Stimulated activated CD4-positive, alpha-beta T cell treated with anti-CD3 and anti-CD28 coated beads, Interleukin-12 subunit alpha, Interleukin-12 subunit beta, amount 100 ng/mL, for 24 hours (primary cell): ENCODE measurements at regions not wholly inside any gene's neighbourhood (a gene's known extent, or its start where the extent isn't known, plus 50 kb on each side); places are given as distances from the start of the nearest gene placed in this dataset.

Experiments used
- DNase-seq, 2 experiments: peaks; one replicate each; pipeline ENCODE4 v3.0.0-alpha.2; 2020; ENCODE audit warnings: low read depth in 2 of 2

GRCh38 chr22:47693606-47694005 is 931.2 kb downstream of the TBC1D22A start:
- no peak for DNase-seq

- DNase-seq = no peak
Measured at GRCh38 chr22:47692811-47693210, 930.4 kb downstream of the TBC1D22A start.

- DNase-seq = no peak
Measured at GRCh38 chr22:47691152-47691895, 928.9 kb downstream of the TBC1D22A start.

GRCh38 chr22:47690586-47690985 is 928.1 kb downstream of the TBC1D22A start:
- no peak for DNase-seq

- DNase-seq = no peak
Measured at GRCh38 chr22:47690166-47690565, 927.7 kb downstream of the TBC1D22A start.

GRCh38 chr22:47687776-47688175 is 925.3 kb downstream of the TBC1D22A start:
- no peak for DNase-seq

- DNase-seq = no peak
Measured at GRCh38 chr22:47687346-47687655, 924.9 kb downstream of the TBC1D22A start.

GRCh38 chr22:47686594-47687345 is 924.3 kb downstream of the TBC1D22A start:
- DNase-seq = no peak

- no peak for DNase-seq
Measured at GRCh38 chr22:47681411-47682165, 919.1 kb downstream of the TBC1D22A start.

GRCh38 chr22:47678636-47679287 is 916.3 kb downstream of the TBC1D22A start:
- no peak for DNase-seq

GRCh38 chr22:47678048-47678447 is 915.6 kb downstream of the TBC1D22A start:
- DNase-seq = no peak

GRCh38 chr22:47676685-47677084 is 914.2 kb downstream of the TBC1D22A start:
- no peak for DNase-seq

GRCh38 chr22:47674600-47674999 is 912.1 kb downstream of the TBC1D22A start:
- no peak for DNase-seq

- no peak for DNase-seq
Measured at GRCh38 chr22:47673557-47673956, 911.1 kb downstream of the TBC1D22A start.

GRCh38 chr22:47672526-47672925 is 910.1 kb downstream of the TBC1D22A start:
- no peak for DNase-seq

- DNase-seq = no peak
Measured at GRCh38 chr22:47665151-47665550, 902.7 kb downstream of the TBC1D22A start.

GRCh38 chr22:47663615-47664605 is 901.5 kb downstream of the TBC1D22A start:
- no peak for DNase-seq

- no peak for DNase-seq
Measured at GRCh38 chr22:47659467-47660223, 897.2 kb downstream of the TBC1D22A start.

GRCh38 chr22:47658182-47658581 is 895.7 kb downstream of the TBC1D22A start:
- DNase-seq = no peak

- no peak for DNase-seq
Measured at GRCh38 chr22:47657224-47657623, 894.8 kb downstream of the TBC1D22A start.
